Caco-2 (cell line): ENCODE measurements at regions not wholly inside any gene's neighbourhood (a gene's known extent, or its start where the extent isn't known, plus 50 kb on each side); places are given as distances from the start of the nearest gene placed in this dataset.

Experiments
- BruUV-seq: library from RNA; stranded (reverse); fragments of 400-500 nt; replicated peaks from 2 replicates; lab custom pipeline; 2021; lab: Mats Ljungman, UMichigan
- CTCF ChIA-PET: fragments of 300-600 bp; sonication (Branson Sonifier 250); formaldehyde crosslinking; loops from one replicate; lab custom pipeline; 2022; ENCODE audit warnings: antibody characterized with exemption; lab: Charles Lee
- POLR2A ChIA-PET: fragments of 300-600 bp; sonication (Branson Sonifier 250); formaldehyde crosslinking; loops from one replicate; lab custom pipeline; 2022; ENCODE audit warnings: antibody characterized with exemption; lab: Charles Lee
- DNase-seq, 2 experiments: peaks; one replicate each; pipeline versions ENCODE4 v3.0.0 to v3.0.0-alpha.2; 2020 to 2022
- H3K27me3 ChIP-seq: replicated peaks from 2 replicates; pipeline ENCODE4 v1.6.0; 2011; ENCODE audit warnings: low read length; ENCODE audit not compliant: control insufficient read depth, insufficient read depth
- H3K36me3 ChIP-seq: 2 replicates; pipeline ENCODE4 v1.5.1; 2011; ENCODE audit warnings: low read length; ENCODE audit not compliant: control insufficient read depth, insufficient read depth
- H3K4me1 ChIP-seq: fragments of 250-450 bp; sonication (Bioruptor Pico); 2 replicates; pipeline ENCODE4 v1.5.1; 2020; ENCODE audit warnings: mild to moderate bottlenecking
- H3K4me3 ChIP-seq: 2 replicates; pipeline ENCODE4 v1.5.1; 2011; ENCODE audit warnings: low read depth, mild to moderate bottlenecking, control low read depth, low read length
- H3K9me3 ChIP-seq: fragments of 250-450 bp; sonication (Bioruptor Pico); 2 replicates; pipeline ENCODE4 v1.5.1; 2020; ENCODE audit warnings: mild to moderate bottlenecking, moderate library complexity
- H3K27ac Mint-ChIP-seq: one replicate; pipeline ENCODE4 v1.8.0; 2022; ENCODE audit warnings: mixed read lengths; ENCODE audit not compliant: unreplicated experiment
- H3K27me3 Mint-ChIP-seq: one replicate; pipeline ENCODE4 v1.8.0; 2022; ENCODE audit warnings: mixed read lengths; ENCODE audit not compliant: insufficient read depth, unreplicated experiment
- H3K36me3 Mint-ChIP-seq: one replicate; pipeline ENCODE4 v1.8.0; 2022; ENCODE audit warnings: mild to moderate bottlenecking, mixed read lengths; ENCODE audit not compliant: insufficient read depth, unreplicated experiment
- H3K4me1 Mint-ChIP-seq: one replicate; pipeline ENCODE4 v1.8.0; 2022; ENCODE audit warnings: low read depth, mixed read lengths; ENCODE audit not compliant: unreplicated experiment
- H3K4me3 Mint-ChIP-seq: one replicate; pipeline ENCODE4 v1.8.0; 2022; ENCODE audit warnings: mild to moderate bottlenecking, moderate library complexity, mixed read lengths; ENCODE audit not compliant: unreplicated experiment
- H3K9me3 Mint-ChIP-seq: one replicate; pipeline ENCODE4 v1.8.0; 2022; ENCODE audit warnings: mixed read lengths; ENCODE audit not compliant: unreplicated experiment
- intact Hi-C: fragments of 100-400 bp; cut with micrococcal nuclease; formaldehyde crosslinking; loops from one replicate; pipeline ENCODE4 v1.10.0; 2022; ENCODE audit not compliant: unreplicated experiment
- TF ChIP-seq, protein P1 (sequence below), 2 experiments: fragments of 200-600 bp in 1 of 2; IDR thresholded peaks; 1 replicate in 1 of 2; 2 replicates in 1 of 2; pipeline versions ENCODE4 v1.5.1 to v1.8.0; 2011 to 2022; ENCODE audit warnings: antibody characterized with exemption in 1 of 2, control low read depth in 1 of 2, inconsistent platforms in 1 of 2, low read depth in 1 of 2, low read length in 1 of 2, mild to moderate bottlenecking in 1 of 2, moderate library complexity in 1 of 2; ENCODE audit not compliant: insufficient read depth in 1 of 2, severe bottlenecking in 1 of 2, unreplicated experiment in 1 of 2

DNA sequence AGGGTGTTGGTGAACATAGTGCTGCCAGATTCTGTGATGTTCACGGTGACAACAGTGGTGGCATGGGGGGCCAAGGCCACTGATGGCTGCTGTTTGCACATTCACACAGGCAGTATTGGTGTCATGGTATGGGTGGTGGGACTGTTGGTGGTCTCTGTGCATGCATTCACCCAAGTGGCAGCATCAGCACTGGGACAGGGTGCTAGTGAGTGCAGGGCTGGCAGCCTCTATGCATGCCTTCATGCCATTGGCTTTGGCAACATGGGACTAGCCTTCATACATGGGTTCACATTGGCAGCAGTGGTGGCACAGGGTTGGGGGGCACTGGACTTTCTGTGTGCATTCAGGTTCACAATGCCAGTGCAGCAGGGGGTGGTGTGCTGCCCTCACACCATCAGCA lies 489.7 kb upstream of the FGF16 start:
- Mint-ChIP-seq H3K36me3 (no peaks in the 10 kb centered on the region), H3K27me3 (no peaks in the 10 kb centered on the region), H3K4me1 (no peaks in the 10 kb centered on the region), H3K4me3 (no peak overlapping the region), H3K9me3 (peaks cover 30% of the 10 kb centered on the region), H3K27ac (no peak overlapping the region)
- TF ChIP-seq, protein P1, sequence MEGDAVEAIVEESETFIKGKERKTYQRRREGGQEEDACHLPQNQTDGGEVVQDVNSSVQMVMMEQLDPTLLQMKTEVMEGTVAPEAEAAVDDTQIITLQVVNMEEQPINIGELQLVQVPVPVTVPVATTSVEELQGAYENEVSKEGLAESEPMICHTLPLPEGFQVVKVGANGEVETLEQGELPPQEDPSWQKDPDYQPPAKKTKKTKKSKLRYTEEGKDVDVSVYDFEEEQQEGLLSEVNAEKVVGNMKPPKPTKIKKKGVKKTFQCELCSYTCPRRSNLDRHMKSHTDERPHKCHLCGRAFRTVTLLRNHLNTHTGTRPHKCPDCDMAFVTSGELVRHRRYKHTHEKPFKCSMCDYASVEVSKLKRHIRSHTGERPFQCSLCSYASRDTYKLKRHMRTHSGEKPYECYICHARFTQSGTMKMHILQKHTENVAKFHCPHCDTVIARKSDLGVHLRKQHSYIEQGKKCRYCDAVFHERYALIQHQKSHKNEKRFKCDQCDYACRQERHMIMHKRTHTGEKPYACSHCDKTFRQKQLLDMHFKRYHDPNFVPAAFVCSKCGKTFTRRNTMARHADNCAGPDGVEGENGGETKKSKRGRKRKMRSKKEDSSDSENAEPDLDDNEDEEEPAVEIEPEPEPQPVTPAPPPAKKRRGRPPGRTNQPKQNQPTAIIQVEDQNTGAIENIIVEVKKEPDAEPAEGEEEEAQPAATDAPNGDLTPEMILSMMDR (IDR thresholded peaks at IDR 0.05; ENCODE audit: insufficient read depth in 1 of 2, low read depth in 1 of 2, low read length in 1 of 2, severe bottlenecking in 1 of 2, unreplicated experiment in 1 of 2) = no peak
- BruUV-seq = no TSS peak
- Histone ChIP-seq H3K4me1 (no peaks in the 10 kb centered on the region), H3K9me3 (no peaks in the 10 kb centered on the region), H3K27me3 (no peaks in the 10 kb centered on the region), H3K4me3 (no peak overlapping the region), H3K36me3 (no peaks in the 10 kb centered on the region)
- intact Hi-C loops = no loop called here
- CTCF ChIA-PET = no interaction called here
- no peak for DNase-seq
- POLR2A ChIA-PET = no interaction called here

DNA sequence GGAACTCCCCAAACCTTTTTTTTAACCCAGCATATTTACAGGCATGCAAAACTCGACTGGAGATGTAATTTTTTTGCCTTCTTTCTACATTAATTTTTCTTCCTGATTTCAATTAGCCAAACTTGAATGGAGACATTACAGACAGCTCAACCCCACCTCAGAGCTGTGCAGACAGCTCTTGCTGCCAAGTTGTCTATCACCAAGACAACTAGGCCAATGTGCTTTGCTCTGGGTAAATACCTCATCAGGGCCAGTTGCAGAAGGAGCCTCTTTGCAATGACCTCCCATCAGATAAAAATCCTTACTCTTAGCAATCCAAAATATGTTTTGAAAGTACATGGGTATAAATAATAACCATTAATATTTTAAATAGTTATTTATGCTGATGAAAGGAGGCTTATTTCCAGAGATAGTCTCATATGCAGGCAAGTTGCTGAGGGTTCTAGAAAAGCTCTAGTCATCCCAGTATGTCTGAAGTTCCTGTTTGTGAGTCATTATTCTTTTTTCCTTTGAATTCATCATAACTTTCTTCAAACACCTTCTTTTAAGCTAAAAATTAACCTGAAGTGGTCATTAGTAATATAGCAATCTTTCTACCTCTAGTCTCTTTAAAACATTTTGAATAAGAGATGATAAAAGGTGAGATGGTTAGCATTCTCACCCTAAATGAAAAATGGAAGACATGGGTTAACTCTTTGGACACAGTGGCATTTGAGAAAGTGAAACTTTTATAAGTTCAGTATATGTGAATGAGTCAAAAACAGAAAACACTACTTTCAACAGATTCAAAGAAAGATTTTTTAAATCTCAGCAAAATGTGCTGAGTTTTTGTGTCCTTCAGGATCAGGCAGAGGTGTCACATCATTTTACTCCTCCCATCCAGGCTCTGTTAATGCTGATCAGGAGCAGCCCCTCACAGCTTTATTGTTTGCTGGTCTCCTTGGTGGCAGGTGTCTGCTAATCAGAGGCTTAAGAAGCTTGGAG lies 475.5 kb upstream of the FGF16 start:
- Mint-ChIP-seq H3K36me3 (no peaks in the 10 kb centered on the region), H3K4me3 (no peak overlapping the region), H3K4me1 (no peaks in the 10 kb centered on the region), H3K27me3 (no peaks in the 10 kb centered on the region), H3K9me3 (no peaks in the 10 kb centered on the region), H3K27ac (no peak overlapping the region)
- DNase-seq = no peak
- Histone ChIP-seq H3K4me3 (no peak overlapping the region), H3K9me3 (no peaks in the 10 kb centered on the region), H3K27me3 (no peaks in the 10 kb centered on the region), H3K4me1 (no peaks in the 10 kb centered on the region), H3K36me3 (no peaks in the 10 kb centered on the region)
- ChIA-PET POLR2A (no interaction called here), CTCF (no interaction called here)
- TF ChIP-seq, protein P1 (IDR thresholded peaks at IDR 0.05; ENCODE audit: insufficient read depth in 1 of 2, low read depth in 1 of 2, low read length in 1 of 2, severe bottlenecking in 1 of 2, unreplicated experiment in 1 of 2) = no peak
- no TSS peak for BruUV-seq
- intact Hi-C loops = no loop called here

DNA sequence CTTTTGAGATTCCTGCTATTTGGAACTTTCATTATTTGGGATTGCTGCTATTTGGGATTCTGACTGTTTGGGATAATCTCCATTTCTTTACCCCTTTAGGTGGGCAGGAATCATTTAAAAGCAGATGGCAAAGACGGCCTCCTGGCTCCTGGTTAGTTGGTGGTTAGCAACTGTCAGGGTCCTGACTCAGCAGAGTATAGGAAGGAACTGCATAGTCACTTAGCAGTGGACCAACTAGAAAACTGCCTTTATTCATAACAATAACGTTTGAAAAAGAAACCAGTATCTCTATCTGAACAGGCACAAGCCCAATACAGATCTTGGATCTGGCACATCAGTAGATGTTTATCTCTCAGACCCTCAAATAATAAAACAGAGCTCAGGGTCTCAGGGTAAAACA lies 469.7 kb upstream of the FGF16 start:
- H3K4me3 ChIP-seq = no peak overlapping the region
- Mint-ChIP-seq H3K4me3 (no peak overlapping the region), H3K9me3 (no peaks in the 10 kb centered on the region), H3K27me3 (no peaks in the 10 kb centered on the region), H3K27ac (no peak overlapping the region), H3K4me1 (no peaks in the 10 kb centered on the region), H3K36me3 (no peaks in the 10 kb centered on the region)
- no peaks in the 10 kb centered on the region for H3K4me1 ChIP-seq
- TF ChIP-seq, protein P1 (IDR thresholded peaks at IDR 0.05; ENCODE audit: insufficient read depth in 1 of 2, low read depth in 1 of 2, low read length in 1 of 2, severe bottlenecking in 1 of 2, unreplicated experiment in 1 of 2) = no peak
- no peaks in the 10 kb centered on the region for H3K36me3 ChIP-seq
- H3K9me3 ChIP-seq = no peaks in the 10 kb centered on the region
- no peaks in the 10 kb centered on the region for H3K27me3 ChIP-seq
- intact Hi-C loops = no loop called here
- no TSS peak for BruUV-seq
- ChIA-PET CTCF (no interaction called here), POLR2A (no interaction called here)
- no peak for DNase-seq
